ENCODE measurements at regions not wholly inside any gene's neighbourhood (a gene's known extent, or its start where the extent isn't known, plus 50 kb on each side); places are given as distances from the start of the nearest gene placed in this dataset.

GRCh38 chr2:208945719-208946256 is 478.1 kb upstream of the MAP2 start:
- TF ChIP-seq CTCF (IDR thresholded peaks at IDR 0.05) (no peak), ZFX (IDR thresholded peaks at IDR 0.05; ENCODE audit: borderline replicate concordance) (no peak)

Data from 22Rv1 (cell line).